Psoas muscle (tissue), 7 donors: ENCODE measurements at regions not wholly inside any gene's neighbourhood (a gene's known extent, or its start where the extent isn't known, plus 50 kb on each side); places are given as distances from the start of the nearest gene placed in this dataset.

Experiments
- ATAC-seq, 4 donors: fragments of 200-7000 bp; cut with Tn5 transposase; one replicate each; pipeline ENCODE4 v1.9.1; 2020; ENCODE audit warnings: moderate library complexity in 3 of 4, mild to moderate bottlenecking in 2 of 4
- DNase-seq, 2 donors: peaks; one replicate each; pipeline ENCODE4 v3.0.0-alpha.2; 2020
- H3K27ac ChIP-seq: fragments of 200-600 bp; one replicate; pipeline ENCODE4 v1.8.0; 2022
- H3K27me3 ChIP-seq, 3 donors: fragments of 200-600 bp in 1 of 3; one replicate each; pipeline versions ENCODE4 v1.6.1 to v1.8.0; 2013 to 2022; ENCODE audit warnings: low read length in 2 of 3, mild to moderate bottlenecking in 2 of 3, moderate library complexity in 1 of 3; ENCODE audit not compliant: insufficient read depth in 3 of 3
- H3K36me3 ChIP-seq, 2 donors: fragments of 200-600 bp in 1 of 2; one replicate each; pipeline versions ENCODE4 v1.6.1 to v1.8.0; 2013 to 2022; ENCODE audit warnings: low read depth in 1 of 2, mild to moderate bottlenecking in 1 of 2, moderate library complexity in 1 of 2; ENCODE audit not compliant: insufficient read depth in 1 of 2
- H3K4me1 ChIP-seq: fragments of 200-600 bp; one replicate; pipeline ENCODE4 v1.8.0; 2022
- H3K4me3 ChIP-seq: fragments of 200-600 bp; one replicate; pipeline ENCODE4 v1.8.0; 2022; ENCODE audit warnings: mild to moderate bottlenecking
- H3K9me3 ChIP-seq: fragments of 200-600 bp; one replicate; pipeline ENCODE4 v1.8.0; 2022
- WGBS, 3 donors: extraction: QIAGEN DNeasy Blood & Tissue Kit; methylation state at CpG; one replicate each; pipeline versions ENCODE4 v1.1.6 to v1.1.7; 2013; 5-methylcytosine and 5-hydroxymethylcytosine counted together
- intact Hi-C, 2 donors: fragments of 100-400 bp; cut with DNase I; formaldehyde crosslinking; loops; one replicate each; pipeline versions ENCODE4 v1.11.0 to v1.14.2; 2022
- TF ChIP-seq, protein P1 (sequence below): fragments of 200-600 bp; IDR thresholded peaks from one replicate; pipeline ENCODE4 v1.8.0; 2022; ENCODE audit warnings: antibody characterized with exemption
- donor health status: healthy with polysubstance abuse.
- donor health status: DM: no; HTN: no; CAD: no; lungs with moderate emphysema.
- donor health status: Bipolar disorder and iron deficiency.
- donor health status: healthy.
- donor health status: DM: yes; HTN: yes; CAD: no.
- donor health status: DM: no; HTN: no; CAD: no.
- donor health status: DM: yes; HTN: yes; CAD: no.

DNA sequence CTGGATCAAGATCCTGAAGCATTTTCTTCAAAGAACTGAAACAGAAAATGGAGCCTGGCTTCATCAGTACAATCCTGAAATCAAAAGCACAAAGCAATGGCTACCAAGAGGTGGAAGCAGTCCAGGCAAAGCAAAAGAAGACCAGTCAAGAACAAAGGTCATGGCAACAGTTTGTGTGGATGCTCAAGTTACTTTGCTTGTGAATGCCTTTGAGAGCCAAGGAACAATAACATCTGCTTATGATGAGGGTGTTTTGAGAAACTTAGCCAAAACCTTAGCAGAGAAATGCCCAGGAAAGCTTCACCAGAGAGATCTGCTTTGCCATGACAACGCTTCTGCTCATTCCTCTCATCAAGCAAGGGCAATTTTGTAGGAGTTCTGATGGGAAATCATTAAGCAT, 723.1 kb downstream of the TMEM182 start:
- no peaks in the 10 kb centered on the region for H3K4me1 ChIP-seq

DNA sequence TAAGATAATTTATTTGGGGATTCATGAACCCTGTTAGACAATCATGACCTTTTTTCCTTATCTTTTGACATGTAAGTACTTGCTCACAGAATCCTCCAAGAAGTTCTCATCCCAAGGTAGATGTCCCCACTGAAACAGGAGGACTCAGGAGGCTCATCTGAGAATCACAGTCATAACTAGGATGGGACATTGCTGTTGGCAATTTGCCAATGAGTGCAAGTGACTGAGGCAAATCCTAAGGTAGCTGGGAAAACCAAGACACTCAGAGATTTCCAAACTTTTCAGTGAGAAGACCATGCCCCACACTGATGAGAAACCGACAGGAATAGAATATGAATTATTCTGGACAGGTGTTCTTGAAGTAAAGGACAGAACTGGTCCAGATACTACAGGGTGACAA, 735.0 kb downstream of the TMEM182 start:
- Histone ChIP-seq H3K4me3 (no peak overlapping the region), H3K9me3 (no peaks in the 10 kb centered on the region), H3K27ac (no peak overlapping the region), H3K27me3 (no peaks in the 10 kb centered on the region), H3K4me1 (no peaks in the 10 kb centered on the region), H3K36me3 (no peaks in the 10 kb centered on the region)
- DNase-seq, result no peak
- 64 to 80% (median 69%) methylated on average over 1 of the region's 1 CpG for WGBS, 3 donors
- ATAC-seq, result no peak
- TF ChIP-seq, protein P1, sequence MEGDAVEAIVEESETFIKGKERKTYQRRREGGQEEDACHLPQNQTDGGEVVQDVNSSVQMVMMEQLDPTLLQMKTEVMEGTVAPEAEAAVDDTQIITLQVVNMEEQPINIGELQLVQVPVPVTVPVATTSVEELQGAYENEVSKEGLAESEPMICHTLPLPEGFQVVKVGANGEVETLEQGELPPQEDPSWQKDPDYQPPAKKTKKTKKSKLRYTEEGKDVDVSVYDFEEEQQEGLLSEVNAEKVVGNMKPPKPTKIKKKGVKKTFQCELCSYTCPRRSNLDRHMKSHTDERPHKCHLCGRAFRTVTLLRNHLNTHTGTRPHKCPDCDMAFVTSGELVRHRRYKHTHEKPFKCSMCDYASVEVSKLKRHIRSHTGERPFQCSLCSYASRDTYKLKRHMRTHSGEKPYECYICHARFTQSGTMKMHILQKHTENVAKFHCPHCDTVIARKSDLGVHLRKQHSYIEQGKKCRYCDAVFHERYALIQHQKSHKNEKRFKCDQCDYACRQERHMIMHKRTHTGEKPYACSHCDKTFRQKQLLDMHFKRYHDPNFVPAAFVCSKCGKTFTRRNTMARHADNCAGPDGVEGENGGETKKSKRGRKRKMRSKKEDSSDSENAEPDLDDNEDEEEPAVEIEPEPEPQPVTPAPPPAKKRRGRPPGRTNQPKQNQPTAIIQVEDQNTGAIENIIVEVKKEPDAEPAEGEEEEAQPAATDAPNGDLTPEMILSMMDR, result no peak
- intact Hi-C loops, result no loop called here

More for the DNA sequence above, 723.1 kb downstream of the TMEM182 start:
- intact Hi-C loops, result no loop called here
- Histone ChIP-seq H3K27me3 (no peaks in the 10 kb centered on the region), H3K27ac (no peak overlapping the region), H3K9me3 (no peaks in the 10 kb centered on the region), H3K4me3 (no peak overlapping the region), H3K36me3 (no peaks in the 10 kb centered on the region)
- ATAC-seq, result no peak
- no peak for DNase-seq
- 61 to 88% (median 75%) methylated on average over 1 of the region's 1 CpG for WGBS, 3 donors
- TF ChIP-seq, protein P1, result no peak

- Histone ChIP-seq H3K36me3 (no peaks in the 10 kb centered on the region), H3K9me3 (no peaks in the 10 kb centered on the region), H3K4me3 (no peak overlapping the region), H3K4me1 (no peaks in the 10 kb centered on the region), H3K27me3 (no peaks in the 10 kb centered on the region), H3K27ac (no peak overlapping the region)
- ATAC-seq (no peak), DNase-seq (no peak)
- intact Hi-C loops, result no loop called here
- TF ChIP-seq, protein P1, result no peak
- 68 to 71% (median 69%) methylated on average over 4 of the region's 4 CpGs for WGBS, 3 donors
These were observed 745.0 kb downstream of the TMEM182 start for GRCh38 chr2:103506812-103507211.

- no peak for ATAC-seq
- no peak overlapping the region for H3K4me3 ChIP-seq
- DNase-seq, result no peak
- no peaks in the 10 kb centered on the region for H3K36me3 ChIP-seq
- H3K4me1 ChIP-seq, result no peaks in the 10 kb centered on the region
- H3K27me3 ChIP-seq, result no peaks in the 10 kb centered on the region
- no peaks in the 10 kb centered on the region for H3K9me3 ChIP-seq
- intact Hi-C loops, result no loop called here
- TF ChIP-seq, protein P1, result no peak
- H3K27ac ChIP-seq, result no peak overlapping the region
These were observed 750.6 kb downstream of the TMEM182 start for GRCh38 chr2:103512442-103512841.

- ATAC-seq, result no peak
- no peaks in the 10 kb centered on the region for H3K4me1 ChIP-seq
- H3K9me3 ChIP-seq, result peaks cover 12% of the 10 kb centered on the region
- DNase-seq, result no peak
- intact Hi-C loops, result no loop called here
- H3K4me3 ChIP-seq, result no peak overlapping the region
- no peaks in the 10 kb centered on the region for H3K36me3 ChIP-seq
- WGBS, 3 donors, result 73 to 82% (median 76%) methylated on average over 1 of the region's 1 CpG
- no peaks in the 10 kb centered on the region for H3K27me3 ChIP-seq
- TF ChIP-seq, protein P1, result no peak
- H3K27ac ChIP-seq, result no peak overlapping the region
These were observed 758.7 kb downstream of the TMEM182 start for GRCh38 chr2:103520547-103520946.
